OCI-LY1 (cell line): ENCODE measurements at regions not wholly inside any gene's neighbourhood (a gene's known extent, or its start where the extent isn't known, plus 50 kb on each side); places are given as distances from the start of the nearest gene placed in this dataset.

Experiments used
- H2AFZ ChIP-seq: fragments of 200-600 bp; sonication (generic), shearing (Covaris generic); 2 replicates; pipeline ENCODE4 v1.6.0; 2014; ENCODE audit warnings: antibody characterized with exemption, mild to moderate bottlenecking, low read length
- H3F3A ChIP-seq: fragments of 200-600 bp; sonication (generic), shearing (Covaris generic); 2 replicates; pipeline ENCODE4 v1.6.0; 2014; ENCODE audit warnings: mild to moderate bottlenecking, antibody characterized with exemption, low read length, moderate library complexity; ENCODE audit not compliant: insufficient read depth
- H3K27ac ChIP-seq: fragments of 200-600 bp; sonication (generic); 2 replicates; pipeline ENCODE4 v1.5.1; 2014; ENCODE audit warnings: low read length, mixed run types, mild to moderate bottlenecking, low read depth; ENCODE audit not compliant: poor library complexity, severe bottlenecking
- H3K27me3 ChIP-seq: fragments of 200-600 bp; sonication (generic); 2 replicates; pipeline ENCODE4 v1.6.0; 2014; ENCODE audit warnings: antibody characterized with exemption, mild to moderate bottlenecking, low read length, moderate library complexity; ENCODE audit not compliant: insufficient read depth
- H3K36me3 ChIP-seq: fragments of 200-600 bp; sonication (generic); 2 replicates; pipeline ENCODE4 v1.6.1; 2014; ENCODE audit warnings: mild to moderate bottlenecking, antibody characterized with exemption, low read length, moderate library complexity, mixed read lengths; ENCODE audit not compliant: insufficient read depth
- H3K4me1 ChIP-seq: fragments of 200-600 bp; sonication (generic); 2 replicates; pipeline ENCODE4 v1.5.1; 2014; ENCODE audit warnings: mild to moderate bottlenecking, low read length, moderate library complexity; ENCODE audit not compliant: insufficient read depth, severe bottlenecking
- H3K4me2 ChIP-seq: fragments of 200-600 bp; sonication (generic), shearing (Covaris generic); 2 replicates; pipeline ENCODE4 v1.6.1; 2014; ENCODE audit warnings: low read length
- H3K4me3 ChIP-seq: fragments of 200-600 bp; sonication (generic); 2 replicates; pipeline ENCODE4 v1.5.1; 2014; ENCODE audit warnings: low read length, low read depth, mild to moderate bottlenecking, mixed read lengths; ENCODE audit not compliant: poor library complexity, severe bottlenecking
- H3K79me2 ChIP-seq: fragments of 200-600 bp; shearing (Covaris generic); 2 replicates; pipeline ENCODE4 v1.6.1; 2016; ENCODE audit warnings: mixed run types, low read length, mixed read lengths; ENCODE audit not compliant: insufficient read depth
- H3K9ac ChIP-seq: fragments of 200-600 bp; sonication (generic), shearing (Covaris generic); 2 replicates; pipeline ENCODE4 v1.6.1; 2014; ENCODE audit warnings: mild to moderate bottlenecking, low read length, mixed read lengths
- H3K9me2 ChIP-seq: fragments of 200-600 bp; sonication (generic), shearing (Covaris generic); 2 replicates; pipeline ENCODE4 v1.6.1; 2014; ENCODE audit warnings: low read depth, mild to moderate bottlenecking, low read length, mixed read lengths
- H3K9me3 ChIP-seq: fragments of 200-600 bp; shearing (Covaris generic); 2 replicates; pipeline ENCODE4 v1.6.1; 2014; ENCODE audit warnings: low read length, mixed read lengths
- H4K20me1 ChIP-seq: fragments of 200-600 bp; sonication (generic), shearing (Covaris generic); 2 replicates; pipeline ENCODE4 v1.6.0; 2016; ENCODE audit warnings: mild to moderate bottlenecking, low read length; ENCODE audit not compliant: insufficient read depth
- CTCF ChIP-seq: fragments of 200-600 bp; sonication (generic), shearing (Covaris generic); IDR thresholded peaks from 2 replicates; pipeline ENCODE4 v1.5.1; 2017; ENCODE audit warnings: mild to moderate bottlenecking, antibody characterized with exemption, low read length, moderate library complexity, mixed read lengths
- EZH2 ChIP-seq: fragments of 200-600 bp; sonication (generic), shearing (Covaris generic); IDR thresholded peaks from 2 replicates; pipeline ENCODE4 v1.8.0; 2017; ENCODE audit warnings: borderline replicate concordance, mixed run types, mild to moderate bottlenecking, antibody characterized with exemption, low read length, moderate library complexity, mixed read lengths

DNA sequence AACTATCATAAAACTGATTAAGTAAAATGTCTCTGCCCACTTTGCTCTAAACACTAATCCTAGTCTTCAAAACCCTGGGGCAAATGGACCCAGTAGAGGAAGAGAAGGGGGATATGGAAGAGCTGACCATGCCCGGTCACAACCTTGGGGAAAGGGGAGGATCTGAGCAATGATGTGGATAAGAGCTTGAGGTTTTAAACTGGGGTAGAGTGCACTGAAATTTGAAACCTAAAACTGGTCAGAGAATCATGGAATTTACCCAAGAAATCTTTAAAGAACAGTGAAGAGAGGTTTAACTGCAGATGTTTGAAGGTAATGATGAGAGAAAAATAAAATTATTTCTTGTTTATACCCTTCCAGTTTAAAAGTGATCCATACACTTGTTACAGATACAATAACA, 110.8 kb downstream of the MRPS30 start:
- no peaks in the 10 kb centered on the region for H3K4me1 ChIP-seq
- no peaks in the 10 kb centered on the region for H3K9me2 ChIP-seq
- H2AFZ ChIP-seq = no peak overlapping the region
- H3K36me3 ChIP-seq = no peaks in the 10 kb centered on the region
- no peaks in the 10 kb centered on the region for H3K79me2 ChIP-seq
- H3K9me3 ChIP-seq = no peaks in the 10 kb centered on the region
- no peak overlapping the region for H3K27ac ChIP-seq
- H3K4me3 ChIP-seq = no peak overlapping the region
- TF ChIP-seq CTCF (no peak), EZH2 (no peak)
- no peak overlapping the region for H3K9ac ChIP-seq
- H4K20me1 ChIP-seq = no peaks in the 10 kb centered on the region
- H3F3A ChIP-seq = no peaks in the 10 kb centered on the region
- no peak overlapping the region for H3K4me2 ChIP-seq
- H3K27me3 ChIP-seq = no peaks in the 10 kb centered on the region

GRCh38 chr5:44927115-44927733, 118.5 kb downstream of the MRPS30 start:
- Histone ChIP-seq H3K36me3 (no peaks in the 10 kb centered on the region), H3K4me1 (no peaks in the 10 kb centered on the region), H3K9me2 (no peaks in the 10 kb centered on the region), H3K79me2 (no peaks in the 10 kb centered on the region), H3K9me3 (no peaks in the 10 kb centered on the region), H3K27me3 (no peaks in the 10 kb centered on the region), H3F3A (no peaks in the 10 kb centered on the region), H3K4me2 (no peak overlapping the region), H3K4me3 (no peak overlapping the region), H2AFZ (no peak overlapping the region), H4K20me1 (no peaks in the 10 kb centered on the region), H3K9ac (no peak overlapping the region), H3K27ac (no peak overlapping the region)
- TF ChIP-seq EZH2 = no peak
- no peak for TF ChIP-seq CTCF

- no peak overlapping the region for H3K4me3 ChIP-seq
- H3K9ac ChIP-seq = no peak overlapping the region
- TF ChIP-seq EZH2 (no peak), CTCF (no peak)
Observed at GRCh38 chr5:44932922-44933585, 124.3 kb downstream of the MRPS30 start.

More at GRCh38 chr5:44932922-44933585, 124.3 kb downstream of the MRPS30 start:
- Histone ChIP-seq H2AFZ (no peak overlapping the region), H3K9me2 (no peaks in the 10 kb centered on the region), H3K27ac (no peak overlapping the region), H3K27me3 (no peaks in the 10 kb centered on the region), H3K36me3 (no peaks in the 10 kb centered on the region), H3K4me1 (no peaks in the 10 kb centered on the region), H4K20me1 (no peaks in the 10 kb centered on the region), H3F3A (no peaks in the 10 kb centered on the region), H3K79me2 (no peaks in the 10 kb centered on the region), H3K9me3 (no peaks in the 10 kb centered on the region), H3K4me2 (no peak overlapping the region)
